ENCODE measurements at regions not wholly inside any gene's neighbourhood (a gene's known extent, or its start where the extent isn't known, plus 50 kb on each side); places are given as distances from the start of the nearest gene placed in this dataset.

DNA sequence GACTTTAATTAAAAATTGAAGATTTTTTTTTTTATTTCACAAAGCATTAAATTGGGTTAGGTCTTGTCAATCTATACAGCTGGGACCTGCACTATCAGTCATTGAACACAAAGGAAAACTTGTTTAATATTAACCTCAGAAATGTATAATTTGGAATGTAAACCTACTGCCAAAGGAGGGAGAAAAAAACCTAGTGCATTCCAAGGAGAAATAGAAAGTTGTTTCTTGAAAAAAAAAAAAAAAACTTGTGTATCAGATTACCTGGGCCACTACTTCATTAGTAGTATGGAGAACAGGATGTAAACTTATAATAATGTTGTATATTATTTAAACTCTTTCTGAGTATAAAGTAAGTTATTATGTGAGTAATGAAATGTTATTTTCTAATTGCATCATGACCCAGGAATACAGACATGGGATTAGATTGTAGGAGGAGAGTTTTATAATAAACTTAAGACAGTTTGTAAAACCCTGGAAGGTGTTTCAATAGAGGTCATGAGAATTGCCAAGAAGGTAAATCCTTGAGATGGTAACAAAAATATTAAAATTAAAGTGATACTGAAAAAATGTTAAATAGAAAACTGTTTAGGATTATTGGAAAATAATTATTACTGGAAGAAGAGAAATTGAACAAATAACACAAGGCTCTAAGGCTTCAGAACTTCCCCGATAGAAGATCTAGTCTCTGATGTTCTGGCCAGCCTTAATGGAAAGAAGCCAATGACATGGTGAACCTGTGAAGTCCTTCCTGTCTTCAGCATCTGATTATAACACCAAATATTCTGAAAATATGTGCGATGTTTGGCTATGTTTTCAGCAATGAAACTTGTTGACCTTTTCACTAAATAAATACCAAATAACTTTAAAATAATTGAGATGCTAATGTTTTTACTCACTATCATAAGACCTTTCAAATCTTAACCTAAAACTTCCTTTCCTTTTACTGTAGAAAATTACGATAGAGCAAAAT is 412.8 kb upstream of the LYPLAL1 start (continued):
- TF ChIP-seq, protein P1, sequence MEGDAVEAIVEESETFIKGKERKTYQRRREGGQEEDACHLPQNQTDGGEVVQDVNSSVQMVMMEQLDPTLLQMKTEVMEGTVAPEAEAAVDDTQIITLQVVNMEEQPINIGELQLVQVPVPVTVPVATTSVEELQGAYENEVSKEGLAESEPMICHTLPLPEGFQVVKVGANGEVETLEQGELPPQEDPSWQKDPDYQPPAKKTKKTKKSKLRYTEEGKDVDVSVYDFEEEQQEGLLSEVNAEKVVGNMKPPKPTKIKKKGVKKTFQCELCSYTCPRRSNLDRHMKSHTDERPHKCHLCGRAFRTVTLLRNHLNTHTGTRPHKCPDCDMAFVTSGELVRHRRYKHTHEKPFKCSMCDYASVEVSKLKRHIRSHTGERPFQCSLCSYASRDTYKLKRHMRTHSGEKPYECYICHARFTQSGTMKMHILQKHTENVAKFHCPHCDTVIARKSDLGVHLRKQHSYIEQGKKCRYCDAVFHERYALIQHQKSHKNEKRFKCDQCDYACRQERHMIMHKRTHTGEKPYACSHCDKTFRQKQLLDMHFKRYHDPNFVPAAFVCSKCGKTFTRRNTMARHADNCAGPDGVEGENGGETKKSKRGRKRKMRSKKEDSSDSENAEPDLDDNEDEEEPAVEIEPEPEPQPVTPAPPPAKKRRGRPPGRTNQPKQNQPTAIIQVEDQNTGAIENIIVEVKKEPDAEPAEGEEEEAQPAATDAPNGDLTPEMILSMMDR (IDR thresholded peaks at IDR 0.05; ENCODE audit: control extremely low read depth in 1 of 3, insufficient read depth in 1 of 3, low read depth in 1 of 3, low read length in 3 of 3) = no peak
- TF ChIP-seq POU5F1 (IDR thresholded peaks at IDR 0.05; ENCODE audit: low read depth, low read length) (no peak), SP2 (IDR thresholded peaks at IDR 0.05; ENCODE audit: low read length) (no peak), POLR2AphosphoS5 (IDR thresholded peaks at IDR 0.05; ENCODE audit: low read depth, low read length) (no peak), TAF7 (optimal IDR thresholded peaks at IDR 0.05; ENCODE audit: borderline replicate concordance, low read depth, low read length) (no peak), ZNF274 (IDR thresholded peaks at IDR 0.05; ENCODE audit: borderline replicate concordance, extremely low read depth, low read length) (no peak), RAD21 (IDR thresholded peaks at IDR 0.05 in 1 of 2, conservative IDR thresholded peaks at IDR 0.05 in 1 of 2; ENCODE audit: low read depth in 2 of 2, low read length in 2 of 2) (no peak), GABPA (IDR thresholded peaks at IDR 0.05; ENCODE audit: borderline replicate concordance, insufficient read depth, low read length) (no peak)
